Activated CD4-positive, CD25-positive, alpha-beta regulatory T cell (primary cell): ENCODE measurements at regions not wholly inside any gene's neighbourhood (a gene's known extent, or its start where the extent isn't known, plus 50 kb on each side); places are given as distances from the start of the nearest gene placed in this dataset.
"Not testable (repeated sequence)": the region's sequence is repeated elsewhere in the genome, so short reads cannot be mapped to it uniquely, and the experiment has no call there.

ENCODE experiments used
- DNase-seq, 4 experiments: peaks; one replicate each; lab custom pipeline; 2025; lab: John Stamatoyannopoulos, UW

DNA sequence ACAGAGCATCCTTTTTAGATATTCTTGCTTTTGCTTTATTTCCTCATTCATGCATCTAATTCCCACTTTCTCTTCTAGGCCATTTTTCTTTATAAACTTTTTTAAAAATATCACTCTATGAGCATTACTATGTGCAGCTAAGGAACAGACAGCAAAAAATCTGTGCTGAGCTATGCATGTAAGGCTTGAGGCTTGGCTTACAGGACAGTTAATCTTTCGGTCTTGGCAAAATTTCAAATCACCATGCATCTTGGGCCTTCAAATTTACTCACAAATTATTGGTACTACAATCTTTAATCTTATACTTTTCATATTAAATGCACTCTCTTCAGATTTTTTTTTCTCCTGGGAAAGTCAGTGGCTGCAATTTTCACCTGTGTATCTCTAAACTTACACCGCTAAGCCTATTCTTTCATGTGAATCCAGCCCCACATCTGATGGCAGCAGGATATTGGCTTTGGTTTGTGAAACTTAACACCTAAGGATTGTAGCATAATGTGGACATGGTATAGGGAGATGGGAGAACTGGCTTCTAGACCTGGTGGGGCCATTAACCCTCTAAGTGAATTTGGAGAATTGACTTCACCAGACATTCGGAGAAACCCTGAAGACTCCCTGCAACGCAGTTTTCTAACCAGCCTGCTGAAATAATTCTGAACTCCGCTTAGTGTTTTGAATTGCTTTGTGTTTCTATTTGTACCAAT lies 278.3 kb downstream of the SPRY1 start:
- DNase-seq: no peak

DNA sequence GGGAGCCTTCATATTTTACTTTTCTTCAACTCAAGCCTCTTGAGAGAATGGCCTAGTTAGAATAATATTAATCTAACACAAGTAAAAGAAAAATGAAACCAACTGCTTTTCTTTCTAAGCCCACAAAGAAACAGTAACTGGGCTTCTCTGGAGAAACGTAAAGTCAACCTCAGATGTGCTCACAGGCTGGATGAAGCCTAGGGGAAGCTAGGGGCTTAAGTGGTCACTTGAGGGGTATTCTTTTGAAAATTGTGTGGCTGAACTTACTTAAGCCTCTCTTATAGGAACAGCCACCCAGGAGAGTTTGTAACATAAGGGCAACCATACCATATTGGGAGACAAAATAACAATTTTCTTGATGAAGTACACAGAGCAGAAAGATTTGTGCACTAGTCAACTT lies 279.0 kb downstream of the SPRY1 start:
- no peak for DNase-seq

GRCh38 chr4:123676071-123676889 lies 279.7 kb downstream of the SPRY1 start:
- no peak for DNase-seq

DNA sequence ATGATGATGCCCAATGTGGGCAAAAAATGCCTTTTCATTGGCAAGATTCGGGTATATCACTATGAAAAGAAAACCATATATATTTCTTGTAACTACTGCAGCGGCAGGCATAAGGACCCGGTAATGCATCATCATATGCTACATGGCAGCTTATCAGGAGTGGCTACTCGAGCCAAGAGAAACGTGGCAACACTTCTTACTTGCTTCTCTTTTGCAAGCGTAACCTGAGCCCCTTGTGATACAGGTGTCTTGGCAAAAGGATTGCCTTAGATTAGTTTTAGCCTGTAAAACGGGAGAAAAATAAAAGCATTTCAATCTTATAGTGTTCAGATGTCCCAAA lies 280.3 kb downstream of the SPRY1 start:
- no peak for DNase-seq

DNA sequence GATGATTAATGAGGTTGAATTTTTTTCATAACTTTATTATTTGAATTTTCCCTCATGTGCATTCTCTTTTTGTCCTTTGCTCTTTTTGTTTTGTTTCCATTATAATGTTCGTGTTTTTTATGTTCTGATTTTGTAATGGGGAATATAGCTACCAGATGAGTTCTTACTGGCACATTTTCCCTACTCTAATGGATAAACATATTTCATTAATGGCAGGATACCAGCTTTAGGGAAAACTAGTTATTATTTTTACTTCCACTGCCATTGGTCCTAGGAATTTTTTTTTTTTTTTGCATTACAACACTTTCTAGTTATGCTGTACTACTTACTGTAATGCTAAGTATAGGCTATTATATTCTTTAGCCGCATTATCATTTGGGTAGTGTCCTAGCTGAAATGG lies 286.3 kb downstream of the SPRY1 start:
- no peak for DNase-seq

GRCh38 chr4:123684937-123685336 lies 288.3 kb downstream of the SPRY1 start:
- DNase-seq: not testable (repeated sequence)

DNA sequence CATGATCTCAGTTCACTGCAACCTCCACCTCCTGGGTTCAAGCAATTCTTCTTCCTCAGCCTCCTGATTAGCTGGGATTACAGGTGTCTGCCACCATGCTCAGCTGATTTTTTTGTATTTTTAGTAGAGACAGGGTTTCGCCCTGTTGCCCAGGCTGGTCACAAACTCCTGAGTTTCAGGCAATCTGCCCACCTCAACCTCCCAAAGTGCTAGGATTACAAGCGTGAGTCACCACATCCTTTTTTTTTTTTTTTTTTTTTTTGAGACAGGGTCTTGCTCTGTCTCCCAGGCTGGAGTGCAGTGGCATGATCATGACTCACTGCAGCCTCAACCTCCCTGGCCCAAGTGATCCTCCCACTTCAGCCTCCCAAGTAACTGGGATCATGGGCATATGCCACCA lies 298.9 kb downstream of the SPRY1 start:
- DNase-seq: not testable (repeated sequence)

DNA sequence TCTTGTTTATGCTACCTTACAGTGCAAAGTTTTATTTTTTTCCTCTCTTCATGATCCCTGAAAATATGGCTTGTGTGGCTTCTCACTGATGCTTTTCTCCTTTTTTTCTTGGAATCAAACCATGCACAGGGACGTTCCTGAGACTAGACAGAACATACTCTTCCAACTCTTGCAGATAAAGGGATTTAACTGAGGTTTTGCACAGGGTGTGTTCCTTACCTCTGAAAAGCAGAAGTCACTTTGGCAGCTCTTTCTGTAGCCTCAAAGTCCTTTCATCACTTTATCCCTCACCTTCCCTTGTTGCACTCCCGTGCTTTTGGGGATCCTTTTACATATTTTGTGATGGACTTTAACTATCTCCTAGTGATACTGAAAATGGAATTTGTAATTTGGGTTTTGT lies 300.1 kb downstream of the SPRY1 start:
- no peak for DNase-seq

DNA sequence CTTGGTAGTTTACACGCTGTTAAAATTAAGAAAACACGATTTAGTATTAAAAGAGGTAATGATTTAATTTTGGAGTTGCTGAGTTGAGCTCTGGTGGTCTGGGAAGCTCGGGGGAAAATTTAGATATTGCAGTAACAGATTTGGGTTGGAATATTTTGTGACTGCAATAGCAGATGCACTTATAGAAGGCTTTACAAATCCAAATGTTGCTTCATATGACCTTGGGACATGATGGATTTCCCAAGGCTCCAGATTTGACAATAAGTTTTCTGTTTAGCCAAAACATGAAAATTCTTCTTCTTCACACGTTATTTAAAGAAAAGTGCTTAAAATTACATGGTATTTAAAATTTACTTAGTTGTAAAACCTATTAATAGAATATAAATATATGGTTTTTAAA lies 302.0 kb downstream of the SPRY1 start:
- DNase-seq: no peak

- DNase-seq: no peak
Measured at GRCh38 chr4:123699880-123700771, 303.5 kb downstream of the SPRY1 start.

DNA sequence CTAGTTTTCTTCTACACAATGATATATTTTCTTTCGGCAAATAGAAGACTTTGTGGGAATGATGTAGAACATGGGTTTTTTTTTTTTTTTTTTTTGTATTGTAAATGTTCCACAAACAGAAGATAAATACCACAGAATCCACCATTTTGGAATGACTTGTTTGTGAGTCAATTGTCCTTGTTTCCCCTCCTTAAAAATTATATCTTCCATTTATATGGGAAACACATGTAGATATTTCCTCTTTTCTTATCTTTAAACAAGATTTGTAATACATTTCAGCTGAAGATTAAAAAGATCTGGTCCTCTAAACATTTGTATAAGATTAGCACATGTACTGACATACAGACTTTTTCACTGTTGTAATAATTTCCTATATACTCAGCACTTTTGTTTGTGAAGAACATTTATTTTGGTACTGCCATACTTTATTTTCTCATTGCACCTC lies 304.6 kb downstream of the SPRY1 start:
- DNase-seq: no peak

DNA sequence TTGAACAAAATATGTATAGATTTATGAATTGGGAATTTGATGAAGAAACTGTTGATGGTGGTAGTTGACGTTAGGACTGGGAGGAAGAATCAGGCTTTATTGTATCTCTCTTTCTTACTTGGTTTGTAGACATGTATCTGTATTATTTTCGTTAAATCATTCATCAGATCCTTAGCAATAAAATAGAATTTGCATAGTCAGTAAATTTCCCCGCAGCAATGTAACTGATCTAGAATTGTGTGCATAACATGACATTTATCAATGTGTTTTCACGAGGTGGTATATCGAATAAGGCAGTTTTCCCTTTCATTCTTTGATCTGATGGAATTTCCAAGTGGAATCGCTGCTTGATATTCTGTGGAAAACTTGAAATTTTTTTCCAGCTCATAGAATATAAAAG lies 308.8 kb downstream of the SPRY1 start:
- no peak for DNase-seq

GRCh38 chr4:123706973-123707372 lies 310.4 kb downstream of the SPRY1 start:
- DNase-seq: no peak

DNA sequence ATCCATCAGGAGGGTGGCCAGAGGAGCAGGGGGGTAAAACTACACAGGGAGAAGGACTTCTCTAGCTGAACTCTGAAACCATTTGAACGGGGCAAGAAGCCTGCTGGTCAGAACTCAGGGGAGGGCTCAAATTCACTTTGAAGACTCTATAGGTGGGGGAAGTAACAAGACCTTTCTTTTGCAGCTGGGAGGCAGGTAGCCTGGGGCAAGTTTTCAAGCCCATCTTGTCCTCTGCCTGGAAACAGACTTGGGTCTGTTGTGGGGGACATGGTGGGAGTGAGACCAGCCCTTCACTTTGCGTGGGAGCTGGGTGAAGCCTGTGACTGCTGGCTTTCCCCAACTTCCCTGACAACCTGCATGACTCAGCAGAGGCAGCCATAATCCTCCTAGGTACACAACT lies 312.3 kb downstream of the SPRY1 start:
- no peak for DNase-seq

GRCh38 chr4:123709336-123709735 lies 312.7 kb downstream of the SPRY1 start:
- no peak for DNase-seq

GRCh38 chr4:123731035-123731434 lies 334.4 kb downstream of the SPRY1 start:
- DNase-seq: no peak

DNA sequence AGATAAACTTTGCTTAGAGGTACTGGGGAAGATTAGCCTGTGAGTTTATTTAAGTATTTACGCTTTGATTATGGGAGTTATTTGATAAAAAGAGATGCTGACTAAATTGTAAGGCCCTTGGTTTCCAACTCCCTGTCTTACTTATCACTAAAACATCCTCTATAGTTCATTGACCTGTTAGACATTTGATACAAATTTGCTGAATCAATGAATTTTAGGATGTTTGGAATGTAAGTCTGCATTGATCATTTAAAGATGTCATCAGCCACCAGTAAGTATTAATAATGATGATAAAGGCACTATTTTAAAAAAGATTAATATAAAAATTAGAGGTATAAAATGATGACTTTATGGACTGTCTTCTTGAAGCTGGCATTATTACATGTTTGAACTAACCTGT lies 340.6 kb downstream of the SPRY1 start:
- DNase-seq: no peak

- no peak for DNase-seq
Measured at GRCh38 chr4:123739806-123740205, 343.2 kb downstream of the SPRY1 start.

DNA sequence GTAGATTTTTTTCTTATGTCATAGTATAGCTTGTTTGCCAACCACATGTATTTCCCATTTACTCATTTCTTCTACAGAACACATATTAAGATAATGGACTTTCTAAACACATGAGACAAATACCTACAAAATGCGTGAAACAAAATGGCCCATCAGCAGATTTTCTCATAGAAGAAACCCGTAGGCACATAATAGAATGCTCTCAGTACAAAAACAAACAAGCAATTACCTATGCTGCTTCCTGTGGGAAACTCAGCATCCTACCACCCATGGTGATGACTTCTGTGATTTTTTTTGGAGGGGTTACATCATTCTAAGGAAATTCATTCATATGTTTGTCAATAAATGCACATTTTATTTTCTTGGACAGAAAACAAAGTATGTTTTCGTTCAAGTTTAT lies 343.6 kb downstream of the SPRY1 start:
- no peak for DNase-seq

- DNase-seq: no peak
Measured at GRCh38 chr4:123741906-123742305, 345.3 kb downstream of the SPRY1 start.

DNA sequence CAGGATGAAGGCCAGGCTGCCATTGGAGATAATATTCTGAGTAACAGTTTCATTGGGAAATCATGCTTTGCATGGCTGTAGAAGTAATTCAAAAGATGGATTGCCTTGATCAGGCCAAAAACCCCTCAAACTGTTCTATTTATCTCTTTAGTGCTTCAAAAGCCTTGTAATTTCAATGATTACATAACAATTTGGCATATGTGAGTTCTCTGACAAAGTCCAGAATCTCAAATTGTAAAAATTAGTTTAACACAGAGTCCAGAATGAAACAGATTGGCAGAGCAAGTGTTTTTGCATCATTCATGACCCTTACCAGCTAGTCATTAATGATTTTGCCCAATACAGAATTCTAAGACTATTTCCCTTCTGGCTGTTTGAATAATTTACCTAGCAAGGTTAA lies 347.3 kb downstream of the SPRY1 start:
- DNase-seq: no peak

DNA sequence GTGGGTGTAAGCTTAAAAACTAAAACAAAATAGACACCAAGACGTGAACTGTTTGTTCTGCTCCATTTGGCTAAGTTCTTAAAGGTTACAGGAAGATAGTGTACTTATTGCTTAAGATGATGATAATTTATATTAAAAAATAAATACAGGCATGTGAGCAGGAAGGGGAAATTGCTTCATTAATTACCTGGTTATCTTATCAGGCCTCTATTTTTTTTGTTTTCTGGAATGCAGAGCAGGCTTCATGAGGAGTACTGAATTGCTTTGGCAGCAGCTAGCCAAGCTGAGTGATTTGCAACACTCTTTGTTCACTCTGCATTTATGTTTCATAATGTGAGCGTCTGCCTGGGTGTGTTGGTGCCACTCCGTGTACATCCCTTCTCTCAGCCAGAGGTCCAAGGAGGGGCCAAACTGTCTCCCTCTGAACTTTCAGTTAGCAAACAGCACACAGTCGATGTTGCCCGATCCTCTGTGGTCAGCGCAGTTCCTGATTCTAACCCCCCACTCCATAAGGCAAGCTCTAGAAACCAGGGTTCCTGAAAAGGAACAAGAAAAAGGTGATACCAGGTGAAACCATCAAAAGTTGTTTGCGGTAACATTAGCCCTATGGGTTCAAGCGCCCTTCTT lies 348.2 kb downstream of the SPRY1 start:
- no peak for DNase-seq
